H9 (cell line): ENCODE measurements at regions not wholly inside any gene's neighbourhood (a gene's known extent, or its start where the extent isn't known, plus 50 kb on each side); places are given as distances from the start of the nearest gene placed in this dataset.

Experiments used
- DNase-seq: peaks from one replicate; pipeline ENCODE4 v3.0.0-alpha.2; 2017
- H2AFZ ChIP-seq: one replicate; pipeline ENCODE4 v1.6.1; 2013; ENCODE audit warnings: mild to moderate bottlenecking, low read length, control low read depth, moderate library complexity
- H2AK5ac ChIP-seq: 2 replicates; pipeline ENCODE4 v1.6.1; 2013; ENCODE audit warnings: low read length, control low read depth, mixed read lengths; ENCODE audit not compliant: insufficient read length
- H2BK120ac ChIP-seq: one replicate; pipeline ENCODE4 v1.6.1; 2013; ENCODE audit warnings: low read depth, mild to moderate bottlenecking, low read length, control low read depth, inconsistent platforms; ENCODE audit not compliant: poor library complexity, severe bottlenecking
- H2BK12ac ChIP-seq: 2 replicates; pipeline ENCODE4 v1.6.1; 2013; ENCODE audit warnings: low read length, control low read depth, mixed read lengths, low read depth; ENCODE audit not compliant: insufficient read length
- H2BK15ac ChIP-seq: 2 replicates; pipeline ENCODE4 v1.6.1; 2013; ENCODE audit warnings: low read depth, low read length, control low read depth
- H2BK20ac ChIP-seq: one replicate; pipeline ENCODE4 v1.6.1; 2013; ENCODE audit warnings: low read depth, mild to moderate bottlenecking, low read length, control low read depth, inconsistent platforms; ENCODE audit not compliant: poor library complexity, severe bottlenecking
- H2BK5ac ChIP-seq: 2 replicates; pipeline ENCODE4 v1.6.1; 2013; ENCODE audit warnings: low read length, control low read depth, mixed read lengths; ENCODE audit not compliant: insufficient read length
- H3K14ac ChIP-seq: 2 replicates; pipeline ENCODE4 v1.6.1; 2013; ENCODE audit warnings: low read length, control low read depth; ENCODE audit not compliant: insufficient read depth
- H3K18ac ChIP-seq: 2 replicates; pipeline ENCODE4 v1.6.1; 2013; ENCODE audit warnings: low read depth, mild to moderate bottlenecking, mixed read lengths, low read length, control low read depth; ENCODE audit not compliant: insufficient read length
- H3K23ac ChIP-seq: 2 replicates; pipeline ENCODE4 v1.6.1; 2013; ENCODE audit warnings: low read length, control low read depth, mixed read lengths, low read depth; ENCODE audit not compliant: insufficient read length
- H3K23me2 ChIP-seq: 2 replicates; pipeline ENCODE4 v1.6.1; 2013; ENCODE audit warnings: low read depth, mild to moderate bottlenecking, mixed read lengths, low read length, control low read depth; ENCODE audit not compliant: insufficient read length, poor library complexity, severe bottlenecking
- H3K27ac ChIP-seq: 2 replicates; pipeline ENCODE4 v1.5.1; 2013; ENCODE audit warnings: low read length, control low read depth, mixed read lengths, low read depth; ENCODE audit not compliant: insufficient read length
- H3K27me3 ChIP-seq: 2 replicates; pipeline ENCODE4 v1.6.1; 2013; ENCODE audit warnings: low read length, control low read depth, inconsistent platforms; ENCODE audit not compliant: insufficient read depth
- H3K4ac ChIP-seq: 2 replicates; pipeline ENCODE4 v1.6.1; 2013; ENCODE audit warnings: low read depth, mild to moderate bottlenecking, control low read depth, inconsistent platforms, low read length, moderate library complexity
- H3K4me1 ChIP-seq: 2 replicates; pipeline ENCODE4 v1.6.1; 2013; ENCODE audit warnings: low read length, control low read depth, inconsistent platforms; ENCODE audit not compliant: insufficient read depth
- H3K4me2 ChIP-seq: 2 replicates; pipeline ENCODE4 v1.6.1; 2013; ENCODE audit warnings: low read length, control low read depth, mixed read lengths; ENCODE audit not compliant: insufficient read length, insufficient read depth
- H3K56ac ChIP-seq: 2 replicates; pipeline ENCODE4 v1.6.1; 2013; ENCODE audit warnings: low read depth, mild to moderate bottlenecking, mixed read lengths, low read length, control low read depth; ENCODE audit not compliant: insufficient read length
- H3K79me1 ChIP-seq: 2 replicates; pipeline ENCODE4 v1.6.1; 2013; ENCODE audit warnings: low read depth, mild to moderate bottlenecking, moderate library complexity, low read length, control low read depth, inconsistent platforms; ENCODE audit not compliant: insufficient read depth, poor library complexity, severe bottlenecking
- H3K79me2 ChIP-seq: 2 replicates; pipeline ENCODE4 v1.6.1; 2013; ENCODE audit warnings: low read length, control low read depth, inconsistent platforms; ENCODE audit not compliant: insufficient read depth
- H3K9ac ChIP-seq: 2 replicates; pipeline ENCODE4 v1.6.1; 2013; ENCODE audit warnings: low read length, control low read depth, mixed read lengths; ENCODE audit not compliant: insufficient read length; ENCODE audit errors: extremely low read depth
- H3K9me3 ChIP-seq: one replicate; pipeline ENCODE4 v1.6.1; 2013; ENCODE audit warnings: low read depth, low read length, inconsistent platforms; ENCODE audit not compliant: control insufficient read depth
- H3T11ph ChIP-seq: one replicate; pipeline ENCODE4 v1.6.1; 2013; ENCODE audit warnings: mild to moderate bottlenecking, low read length, control low read depth, inconsistent platforms
- H4K20me1 ChIP-seq: one replicate; pipeline ENCODE4 v1.6.1; 2013; ENCODE audit not compliant: control insufficient read depth, insufficient read length, insufficient read depth
- H4K5ac ChIP-seq: 2 replicates; pipeline ENCODE4 v1.6.1; 2013; ENCODE audit warnings: low read depth, mild to moderate bottlenecking, mixed read lengths, low read length, control low read depth; ENCODE audit not compliant: insufficient read length
- H4K8ac ChIP-seq: replicated peaks from 2 replicates; pipeline ENCODE4 v1.6.1; 2013; ENCODE audit warnings: low read length, control low read depth, mixed read lengths, low read depth; ENCODE audit not compliant: insufficient read length
- H4K91ac ChIP-seq: 2 replicates; pipeline ENCODE4 v1.6.1; 2013; ENCODE audit warnings: low read depth, mild to moderate bottlenecking, moderate library complexity, mixed read lengths, low read length, control low read depth; ENCODE audit not compliant: insufficient read length
- H3K27ac Mint-ChIP-seq, 3 experiments: 2 replicates in 2 of 3; 3 replicates in 1 of 3; pipeline ENCODE4 v1.8.0; 2020 to 2021; ENCODE audit warnings: mixed read lengths in 3 of 3, mild to moderate bottlenecking in 1 of 3, moderate library complexity in 1 of 3
- H3K27me3 Mint-ChIP-seq: 2 replicates; pipeline ENCODE4 v1.8.0; 2021; ENCODE audit warnings: low read depth, mild to moderate bottlenecking, moderate library complexity, mixed read lengths
- H3K36me3 Mint-ChIP-seq, 3 experiments: 2 replicates in 2 of 3; 3 replicates in 1 of 3; pipeline ENCODE4 v1.8.0; 2020 to 2021; ENCODE audit warnings: low read depth in 3 of 3, mixed read lengths in 3 of 3; ENCODE audit not compliant: insufficient read depth in 1 of 3
- H3K4me1 Mint-ChIP-seq, 2 experiments: 2 replicates each; pipeline ENCODE4 v1.8.0; 2020; ENCODE audit warnings: mixed read lengths in 2 of 2
- H3K4me3 Mint-ChIP-seq, 2 experiments: 2 replicates in 1 of 2; 3 replicates in 1 of 2; pipeline ENCODE4 v1.8.0; 2020 to 2021; ENCODE audit warnings: mild to moderate bottlenecking in 2 of 2, mixed read lengths in 2 of 2, moderate library complexity in 1 of 2
- H3K9me3 Mint-ChIP-seq, 2 experiments: 2 replicates in 1 of 2; 3 replicates in 1 of 2; pipeline ENCODE4 v1.8.0; 2020; ENCODE audit warnings: mild to moderate bottlenecking in 2 of 2, mixed read lengths in 2 of 2, moderate library complexity in 1 of 2
- whole genome bisulfite sequencing: extraction: QIAGEN DNeasy Blood & Tissue Kit; methylation state at CpG from one replicate; pipeline ENCODE4 v1.1.7; 2013; ENCODE audit warnings: missing lambda C conversion rate, low lambda C conversion rate, mixed read lengths; ENCODE audit not compliant: insufficient read length; ENCODE audit errors: extremely low coverage; 5-methylcytosine and 5-hydroxymethylcytosine counted together
- TF ChIP-seq, protein P1 (sequence below): fragments of 200-600 bp; sonication (generic); conservative IDR thresholded peaks from 3 replicates; pipeline ENCODE4 v1.8.0; 2021; ENCODE audit warnings: antibody characterized with exemption, mild to moderate bottlenecking

DNA sequence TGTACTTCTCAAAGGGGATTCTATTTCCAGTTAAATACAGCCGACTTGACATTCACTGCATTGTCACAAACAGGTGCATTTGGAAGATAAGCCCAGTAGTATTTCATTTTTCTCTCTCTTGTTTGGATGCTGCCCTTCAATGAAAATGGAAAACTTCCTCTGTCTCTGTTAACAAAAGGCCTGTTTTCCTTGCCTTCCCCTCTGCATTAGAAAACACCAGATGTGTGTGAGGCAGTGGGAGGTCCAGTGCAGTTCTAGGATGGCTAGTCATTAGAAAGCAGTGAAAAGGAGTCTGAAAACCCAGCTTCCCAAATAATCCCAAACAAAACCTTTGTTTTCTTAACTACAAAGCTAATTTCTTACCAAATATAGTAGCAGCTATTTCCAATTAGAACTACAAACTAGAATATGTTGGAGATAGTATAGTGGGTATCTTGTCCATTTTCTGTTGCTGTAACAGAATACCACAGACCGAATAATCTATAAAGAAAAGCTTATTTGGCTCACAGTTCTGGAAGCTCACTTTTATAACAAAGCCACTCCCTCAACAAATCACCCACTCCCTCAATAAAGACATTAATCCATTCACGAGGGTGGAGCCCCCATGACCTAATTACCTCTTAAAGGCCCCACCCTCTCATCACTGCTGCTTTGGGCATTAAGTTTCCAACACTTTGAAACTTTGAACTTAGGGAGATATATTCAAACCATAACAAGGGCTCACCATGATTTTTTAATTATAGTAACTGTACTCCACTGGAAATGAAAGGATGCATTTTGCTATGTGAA, 452.1 kb upstream of the RPS6KA3 start:
- no peaks in the 10 kb centered on the region for H3K79me2 ChIP-seq
- H2AK5ac ChIP-seq: no peak overlapping the region
- Mint-ChIP-seq H3K36me3 (peaks cover 10 to 35% (median 10%) of the 10 kb centered on the region in 3 experiments), H3K27ac (peak overlapping the region; percentile 85 to 94 (median 93); a peak in 5 of 7 replicates), H3K4me1 (peaks cover 20 to 23% of the 10 kb centered on the region in 2 experiments), H3K4me3 (no peak overlapping the region), H3K9me3 (peaks cover 16 to 48% of the 10 kb centered on the region in 2 experiments), H3K27me3 (no peaks in the 10 kb centered on the region; the same call in 1 of the 2 replicates)
- H3K27ac ChIP-seq: no peak overlapping the region
- H2BK5ac ChIP-seq: no peak overlapping the region
- no peak overlapping the region for H4K8ac ChIP-seq
- no peak overlapping the region for H3K23ac ChIP-seq
- H4K5ac ChIP-seq: no peak overlapping the region
- no CpG with 5 or more reads among the region's 3 CpGs for WGBS
- TF ChIP-seq, protein P1, sequence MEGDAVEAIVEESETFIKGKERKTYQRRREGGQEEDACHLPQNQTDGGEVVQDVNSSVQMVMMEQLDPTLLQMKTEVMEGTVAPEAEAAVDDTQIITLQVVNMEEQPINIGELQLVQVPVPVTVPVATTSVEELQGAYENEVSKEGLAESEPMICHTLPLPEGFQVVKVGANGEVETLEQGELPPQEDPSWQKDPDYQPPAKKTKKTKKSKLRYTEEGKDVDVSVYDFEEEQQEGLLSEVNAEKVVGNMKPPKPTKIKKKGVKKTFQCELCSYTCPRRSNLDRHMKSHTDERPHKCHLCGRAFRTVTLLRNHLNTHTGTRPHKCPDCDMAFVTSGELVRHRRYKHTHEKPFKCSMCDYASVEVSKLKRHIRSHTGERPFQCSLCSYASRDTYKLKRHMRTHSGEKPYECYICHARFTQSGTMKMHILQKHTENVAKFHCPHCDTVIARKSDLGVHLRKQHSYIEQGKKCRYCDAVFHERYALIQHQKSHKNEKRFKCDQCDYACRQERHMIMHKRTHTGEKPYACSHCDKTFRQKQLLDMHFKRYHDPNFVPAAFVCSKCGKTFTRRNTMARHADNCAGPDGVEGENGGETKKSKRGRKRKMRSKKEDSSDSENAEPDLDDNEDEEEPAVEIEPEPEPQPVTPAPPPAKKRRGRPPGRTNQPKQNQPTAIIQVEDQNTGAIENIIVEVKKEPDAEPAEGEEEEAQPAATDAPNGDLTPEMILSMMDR: no peak
- H4K20me1 ChIP-seq: no peaks in the 10 kb centered on the region
- no peak overlapping the region for H3K14ac ChIP-seq
- H3K23me2 ChIP-seq: no peaks in the 10 kb centered on the region
- no peak overlapping the region for H3K4ac ChIP-seq
- H3K79me1 ChIP-seq: no peaks in the 10 kb centered on the region
- H3K9me3 ChIP-seq: peaks cover 32% of the 10 kb centered on the region
- no peak for DNase-seq
- no peaks in the 10 kb centered on the region for H3K27me3 ChIP-seq
- H2AFZ ChIP-seq: no peak overlapping the region
- H4K91ac ChIP-seq: no peak overlapping the region
- no peak overlapping the region for H3T11ph ChIP-seq
- H3K18ac ChIP-seq: no peak overlapping the region
- no peak overlapping the region for H2BK12ac ChIP-seq
- H2BK20ac ChIP-seq: no peak overlapping the region
- no peak overlapping the region for H3K56ac ChIP-seq
- H2BK120ac ChIP-seq: no peak overlapping the region
- H3K4me2 ChIP-seq: no peak overlapping the region
- H3K4me1 ChIP-seq: no peaks in the 10 kb centered on the region
- H2BK15ac ChIP-seq: no peak overlapping the region
- H3K9ac ChIP-seq: no peak overlapping the region
